Nephron progenitor cell (in vitro differentiated cells): ENCODE measurements at regions not wholly inside any gene's neighbourhood (a gene's known extent, or its start where the extent isn't known, plus 50 kb on each side); places are given as distances from the start of the nearest gene placed in this dataset.

Source experiments
- DNase-seq: peaks from one replicate; pipeline ENCODE4 v3.0.0; 2021
- H3K27ac Mint-ChIP-seq: 2 replicates; pipeline ENCODE4 v1.8.0; 2021; ENCODE audit warnings: mild to moderate bottlenecking, moderate library complexity, mixed read lengths
- H3K27me3 Mint-ChIP-seq: 2 replicates; pipeline ENCODE4 v1.8.0; 2021; ENCODE audit warnings: mild to moderate bottlenecking, low read depth, mixed read lengths; ENCODE audit not compliant: poor library complexity
- H3K36me3 Mint-ChIP-seq: 2 replicates; pipeline ENCODE4 v1.8.0; 2021; ENCODE audit warnings: low read depth, mixed read lengths
- H3K4me1 Mint-ChIP-seq: 2 replicates; pipeline ENCODE4 v1.8.0; 2021; ENCODE audit warnings: mixed read lengths
- H3K4me3 Mint-ChIP-seq: 2 replicates; pipeline ENCODE4 v1.8.0; 2021; ENCODE audit warnings: mild to moderate bottlenecking, moderate library complexity, mixed read lengths
- H3K9me3 Mint-ChIP-seq: 2 replicates; pipeline ENCODE4 v1.8.0; 2021; ENCODE audit warnings: mild to moderate bottlenecking, moderate library complexity, mixed read lengths
- CTCF ChIP-seq: fragments of 200-600 bp; sonication (generic); IDR thresholded peaks from 2 replicates; pipeline ENCODE4 v1.5.0; 2021; ENCODE audit warnings: antibody characterized with exemption

GRCh38 chr4:113838460-113838859 is 76.9 kb upstream of the CAMK2D start:
- H3K9me3 Mint-ChIP-seq, result no peaks in the 10 kb centered on the region
- no peaks in the 10 kb centered on the region for H3K27me3 Mint-ChIP-seq
- no peak overlapping the region for H3K4me3 Mint-ChIP-seq
- no peak for DNase-seq
- H3K36me3 Mint-ChIP-seq, result no peaks in the 10 kb centered on the region
- no peak for TF ChIP-seq CTCF
- no peaks in the 10 kb centered on the region for H3K4me1 Mint-ChIP-seq
- no peak overlapping the region for H3K27ac Mint-ChIP-seq

- peaks cover 3% of the 10 kb centered on the region for H3K27me3 Mint-ChIP-seq
- no peaks in the 10 kb centered on the region for H3K4me1 Mint-ChIP-seq
- H3K36me3 Mint-ChIP-seq, result no peaks in the 10 kb centered on the region
Observed at GRCh38 chr4:113837397-113837796, 75.9 kb upstream of the CAMK2D start.

GRCh38 chr4:113835005-113835404 is 73.5 kb upstream of the CAMK2D start:
- Mint-ChIP-seq H3K9me3 (no peaks in the 10 kb centered on the region), H3K36me3 (no peaks in the 10 kb centered on the region), H3K4me1 (no peaks in the 10 kb centered on the region), H3K27ac (no peak overlapping the region), H3K27me3 (peaks cover 3% of the 10 kb centered on the region), H3K4me3 (no peak overlapping the region)
- TF ChIP-seq CTCF, result no peak
- no peak for DNase-seq

More at GRCh38 chr4:113837397-113837796, 75.9 kb upstream of the CAMK2D start:
- no peak for TF ChIP-seq CTCF
- no peak overlapping the region for H3K4me3 Mint-ChIP-seq
- no peak overlapping the region for H3K27ac Mint-ChIP-seq
- no peaks in the 10 kb centered on the region for H3K9me3 Mint-ChIP-seq
- no peak for DNase-seq

GRCh38 chr4:113834298-113834697 is 72.8 kb upstream of the CAMK2D start:
- TF ChIP-seq CTCF, result no peak
- Mint-ChIP-seq H3K9me3 (no peaks in the 10 kb centered on the region), H3K36me3 (no peaks in the 10 kb centered on the region), H3K4me1 (no peaks in the 10 kb centered on the region), H3K27ac (no peak overlapping the region), H3K4me3 (no peak overlapping the region), H3K27me3 (peaks cover 3% of the 10 kb centered on the region)
- DNase-seq, result no peak

- Mint-ChIP-seq H3K4me1 (no peaks in the 10 kb centered on the region), H3K36me3 (no peaks in the 10 kb centered on the region), H3K9me3 (no peaks in the 10 kb centered on the region), H3K27ac (no peak overlapping the region), H3K27me3 (peaks cover 3% of the 10 kb centered on the region), H3K4me3 (no peak overlapping the region)
- DNase-seq, result no peak
- TF ChIP-seq CTCF, result no peak
Observed at GRCh38 chr4:113832803-113833202, 71.3 kb upstream of the CAMK2D start.

- Mint-ChIP-seq H3K36me3 (no peaks in the 10 kb centered on the region), H3K27me3 (peaks cover 3% of the 10 kb centered on the region), H3K9me3 (no peaks in the 10 kb centered on the region), H3K4me3 (no peak overlapping the region), H3K4me1 (no peaks in the 10 kb centered on the region), H3K27ac (no peak overlapping the region)
- TF ChIP-seq CTCF, result no peak
- DNase-seq, result no peak
Observed at GRCh38 chr4:113831457-113831856, 69.9 kb upstream of the CAMK2D start.
